H1 (cell line): ENCODE measurements at regions not wholly inside any gene's neighbourhood (a gene's known extent, or its start where the extent isn't known, plus 50 kb on each side); places are given as distances from the start of the nearest gene placed in this dataset.
"Not testable (repeated sequence)": the region's sequence is repeated elsewhere in the genome, so short reads cannot be mapped to it uniquely, and the experiment has no call there.

Experiments used
- CTCF ChIA-PET: fragments of 300-600 bp; sonication (Branson Sonifier 250); formaldehyde crosslinking; loops from one replicate; lab custom pipeline; 2021; ENCODE audit not compliant: partially characterized antibody; lab: Charles Lee
- POLR2A ChIA-PET: fragments of 300-600 bp; sonication (Branson Sonifier 250); formaldehyde crosslinking; loops from one replicate; lab custom pipeline; 2021; ENCODE audit warnings: inconsistent platforms; ENCODE audit not compliant: partially characterized antibody; lab: Charles Lee
- DNase-seq, 2 experiments: peaks; one replicate each; pipeline versions ENCODE4 v3.0.0 to v3.0.0-alpha.2; 2010 to 2022; ENCODE audit warnings: low spot score in 2 of 2, low read depth in 1 of 2, mixed read lengths in 1 of 2
- FAIRE-seq: peaks from 2 replicates; lab custom pipeline; 2011; peaks lifted over from hg19 to GRCh38; lab: Jason Lieb, UNC
- H2AFZ ChIP-seq: 2 replicates; pipeline ENCODE4 v1.8.1; 2012; ENCODE audit warnings: low read length, inconsistent platforms
- H2AK5ac ChIP-seq: 2 replicates; pipeline ENCODE4 v1.6.1; 2013; ENCODE audit warnings: low read depth, low read length
- H2BK120ac ChIP-seq: replicated peaks from 2 replicates; pipeline ENCODE3; 2013; ENCODE audit warnings: low read depth, low read length, inconsistent platforms
- H2BK12ac ChIP-seq: 2 replicates; pipeline ENCODE4 v1.6.1; 2013; ENCODE audit warnings: low read depth, low read length
- H2BK15ac ChIP-seq: 2 replicates; pipeline ENCODE4 v1.6.1; 2013; ENCODE audit warnings: low read length
- H2BK20ac ChIP-seq: 2 replicates; pipeline ENCODE4 v1.6.1; 2013; ENCODE audit warnings: low read length
- H2BK5ac ChIP-seq: 2 replicates; pipeline ENCODE4 v1.6.1; 2013; ENCODE audit warnings: low read depth, low read length
- H3K14ac ChIP-seq: 2 replicates; pipeline ENCODE4 v1.6.1; 2013; ENCODE audit warnings: inconsistent platforms; ENCODE audit not compliant: insufficient read length
- H3K18ac ChIP-seq: 2 replicates; pipeline ENCODE4 v1.6.1; 2013; ENCODE audit warnings: low read length; ENCODE audit errors: extremely low read depth
- H3K23ac ChIP-seq: 2 replicates; pipeline ENCODE4 v1.6.1; 2013; ENCODE audit warnings: inconsistent platforms; ENCODE audit not compliant: insufficient read length
- H3K23me2 ChIP-seq: 2 replicates; pipeline ENCODE4 v1.6.1; 2013; ENCODE audit warnings: low read depth, low read length
- H3K27ac ChIP-seq: 2 replicates; pipeline ENCODE4 v1.6.1; 2011; ENCODE audit warnings: low read depth, low read length, inconsistent platforms
- H3K27me3 ChIP-seq, 4 experiments: replicated peaks in 1 of 4; 1 replicate in 1 of 4; 2 replicates in 3 of 4; pipeline versions ENCODE4 v1.6.1 to v1.8.1; 2011 to 2013; ENCODE audit warnings: low read length in 3 of 4, mild to moderate bottlenecking in 3 of 4, inconsistent platforms in 2 of 4, mixed read lengths in 2 of 4, moderate library complexity in 1 of 4; ENCODE audit not compliant: control insufficient read depth in 3 of 4, insufficient read depth in 3 of 4; ENCODE audit errors: extremely low read depth in 1 of 4
- H3K36me3 ChIP-seq, 4 experiments: 2 replicates each; pipeline versions ENCODE4 v1.6.1 to v1.8.1; 2011 to 2013; ENCODE audit warnings: mild to moderate bottlenecking in 4 of 4, low read length in 3 of 4, moderate library complexity in 2 of 4, control low read depth in 1 of 4, inconsistent platforms in 1 of 4; ENCODE audit not compliant: insufficient read depth in 4 of 4, control insufficient read depth in 2 of 4
- H3K4ac ChIP-seq: replicated peaks from 2 replicates; pipeline ENCODE3; 2013; ENCODE audit warnings: low read length, low read depth, mixed read lengths, inconsistent platforms; ENCODE audit not compliant: insufficient read length
- H3K4me1 ChIP-seq, 4 experiments: replicated peaks in 1 of 4; 1 replicate in 1 of 4; 2 replicates in 3 of 4; pipeline versions ENCODE4 v1.6.1 to v1.8.1; 2011 to 2013; ENCODE audit warnings: low read length in 3 of 4, inconsistent platforms in 2 of 4, mixed read lengths in 1 of 4; ENCODE audit not compliant: insufficient read depth in 4 of 4, control insufficient read depth in 3 of 4
- H3K4me2 ChIP-seq, 2 experiments: 2 replicates each; pipeline versions ENCODE4 v1.6.1 to v1.8.1; 2011 to 2013; ENCODE audit warnings: low read depth in 2 of 2, low read length in 2 of 2, control low read depth in 1 of 2, inconsistent platforms in 1 of 2, mild to moderate bottlenecking in 1 of 2; ENCODE audit not compliant: insufficient read depth in 1 of 2
- H3K4me3 ChIP-seq, 4 experiments: fragments of 200-600, 300-600 bp in 1 of 4; sonication (generic), shearing (Covaris generic), sonication (Bioruptor Twin) in 1 of 4; 2 replicates each; pipeline versions ENCODE4 v1.5.1 to v1.8.1; 2011 to 2016; ENCODE audit warnings: low read length in 4 of 4, low read depth in 3 of 4, control low read depth in 2 of 4, inconsistent platforms in 2 of 4, mild to moderate bottlenecking in 2 of 4, mixed read lengths in 1 of 4, moderate library complexity in 1 of 4; ENCODE audit not compliant: insufficient read depth in 2 of 4; ENCODE audit errors: extremely low read depth in 1 of 4
- H3K56ac ChIP-seq: replicated peaks from 2 replicates; pipeline ENCODE3; 2013; ENCODE audit warnings: low read depth, mild to moderate bottlenecking, mixed read lengths, low read length, inconsistent platforms; ENCODE audit not compliant: insufficient read length
- H3K79me1 ChIP-seq: 2 replicates; pipeline ENCODE4 v1.6.1; 2013; ENCODE audit warnings: low read depth, low read length, control low read depth
- H3K79me2 ChIP-seq, 2 experiments: 2 replicates each; pipeline versions ENCODE4 v1.6.1 to v1.8.1; 2012 to 2013; ENCODE audit warnings: low read length in 2 of 2, mild to moderate bottlenecking in 2 of 2, inconsistent platforms in 1 of 2; ENCODE audit not compliant: insufficient read depth in 2 of 2, control insufficient read depth in 1 of 2
- H3K9ac ChIP-seq, 4 experiments: replicated peaks in 1 of 4; 1 replicate in 1 of 4; 2 replicates in 3 of 4; pipeline versions ENCODE4 v1.6.1 to v1.8.1; 2011 to 2013; ENCODE audit warnings: low read depth in 3 of 4, low read length in 3 of 4, control low read depth in 2 of 4, mild to moderate bottlenecking in 2 of 4, moderate library complexity in 2 of 4, inconsistent platforms in 1 of 4; ENCODE audit errors: extremely low read depth in 1 of 4
- H3K9me3 ChIP-seq, 2 experiments: 2 replicates each; pipeline versions ENCODE4 v1.6.1 to v1.8.1; 2012 to 2013; ENCODE audit warnings: mild to moderate bottlenecking in 2 of 2, moderate library complexity in 2 of 2, control low read depth in 1 of 2, inconsistent platforms in 1 of 2, low read depth in 1 of 2, low read length in 1 of 2, mixed read lengths in 1 of 2; ENCODE audit not compliant: insufficient read depth in 2 of 2
- H4K20me1 ChIP-seq, 2 experiments: replicated peaks in 1 of 2; 2 replicates each; pipeline versions ENCODE3 to v1.8.1; 2011 to 2013; ENCODE audit warnings: inconsistent platforms in 2 of 2, low read length in 2 of 2, mild to moderate bottlenecking in 1 of 2; ENCODE audit not compliant: insufficient read depth in 2 of 2, control insufficient read depth in 1 of 2
- H4K5ac ChIP-seq: 2 replicates; pipeline ENCODE4 v1.6.1; 2013; ENCODE audit warnings: low read length, low read depth, mixed read lengths, inconsistent platforms; ENCODE audit not compliant: insufficient read length
- H4K8ac ChIP-seq: 2 replicates; pipeline ENCODE4 v1.8.0; 2013; ENCODE audit warnings: mild to moderate bottlenecking, moderate library complexity, low read length, inconsistent platforms; ENCODE audit not compliant: insufficient read depth; ENCODE audit errors: extremely low read depth
- H4K91ac ChIP-seq: replicated peaks from 2 replicates; pipeline ENCODE3; 2013; ENCODE audit warnings: low read length, mixed read lengths, inconsistent platforms; ENCODE audit not compliant: insufficient read length
- GABPA ChIP-seq: IDR thresholded peaks from 2 replicates; pipeline ENCODE4 v1.6.1; 2011; ENCODE audit warnings: mild to moderate bottlenecking, low read length, moderate library complexity, borderline replicate concordance; ENCODE audit not compliant: insufficient read depth
- WGBS, 2 experiments: shearing (Covaris generic) in 1 of 2; methylation state at CpG; one replicate each; pipeline versions ENCODE4 v1.1.6 to v1.1.7; 2013 to 2015; ENCODE audit warnings: low lambda C conversion rate in 2 of 2, mixed read lengths in 2 of 2, inconsistent platforms in 1 of 2, low coverage in 1 of 2, missing lambda C conversion rate in 1 of 2; ENCODE audit not compliant: insufficient replicate concordance in 2 of 2, insufficient coverage in 1 of 2, insufficient read length in 1 of 2; ENCODE audit errors: extremely low coverage in 1 of 2, missing lambda C conversion rate in 1 of 2; 5-methylcytosine and 5-hydroxymethylcytosine counted together

GRCh38 chr7:128591705-128592104 is 80.4 kb upstream of the GARIN1A start:
- Histone ChIP-seq H3K9ac (no peak overlapping the region), H3K4me3 (no peak overlapping the region), H2BK120ac (no peak overlapping the region), H2AFZ (no peak overlapping the region), H2BK20ac (no peak overlapping the region), H2AK5ac (no peak overlapping the region), H3K4me2 (no peak overlapping the region), H2BK15ac (no peak overlapping the region), H3K23me2 (no peaks in the 10 kb centered on the region; the same call in 1 of the 2 replicates), H4K20me1 (no peaks in the 10 kb centered on the region), H3K14ac (no peak overlapping the region), H3K4ac (no peak overlapping the region), H3K36me3 (peaks cover 0 to 10% (median 2%) of the 10 kb centered on the region in 4 experiments; a peak in 4 of 8 replicates), H3K79me1 (no peaks in the 10 kb centered on the region), H3K9me3 (no peaks in the 10 kb centered on the region), H4K91ac (no peak overlapping the region), H3K27me3 (no peaks in the 10 kb centered on the region), H4K8ac (no peak overlapping the region), H3K27ac (no peak overlapping the region), H3K79me2 (no peaks in the 10 kb centered on the region), H3K56ac (no peak overlapping the region), H3K18ac (no peak overlapping the region), H4K5ac (no peak overlapping the region), H3K23ac (no peak overlapping the region), H2BK12ac (no peak overlapping the region), H2BK5ac (no peak overlapping the region), H3K4me1 (no peaks in the 10 kb centered on the region)
- ChIA-PET CTCF (no interaction called here), POLR2A (no interaction called here)
- 93% methylated on average over 5 of the region's 5 CpGs; no CpG with 5 or more reads in 1 of the 2 experiments for WGBS, 2 experiments
- FAIRE-seq (no peak), DNase-seq (no peak)
- TF ChIP-seq GABPA: no peak

DNA sequence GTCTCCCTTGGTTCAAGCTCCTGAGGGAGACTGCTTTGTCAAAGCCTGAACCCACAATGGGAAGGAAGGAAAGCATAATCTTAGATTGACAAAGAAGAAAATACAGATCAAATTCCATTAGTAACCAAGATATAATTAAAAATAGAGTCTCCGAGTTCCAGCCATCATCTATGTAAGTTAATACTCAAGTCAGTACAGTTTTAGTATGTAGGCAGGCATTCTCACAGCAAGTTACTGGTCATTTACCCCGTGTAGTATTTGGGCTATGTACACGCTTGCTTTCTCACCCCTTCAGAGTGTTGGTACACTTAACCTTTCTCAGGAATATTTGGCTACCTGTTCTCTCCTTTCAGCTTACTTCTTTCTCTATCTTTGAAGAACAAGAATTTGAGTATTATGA is 79.9 kb upstream of the GARIN1A start:
- H3K79me2 ChIP-seq, POLR2A ChIA-PET, H4K8ac ChIP-seq: not testable (repeated sequence)

More for the DNA sequence above, 79.9 kb upstream of the GARIN1A start:
- H3K4ac ChIP-seq, H3K14ac ChIP-seq, H2BK5ac ChIP-seq, H3K23ac ChIP-seq, H3K27me3 ChIP-seq, H2AK5ac ChIP-seq, H4K91ac ChIP-seq, H2BK120ac ChIP-seq, H3K18ac ChIP-seq, H3K9me3 ChIP-seq, H2BK15ac ChIP-seq, H3K79me1 ChIP-seq, H3K4me3 ChIP-seq, H3K4me2 ChIP-seq, FAIRE-seq, CTCF ChIA-PET, H4K20me1 ChIP-seq, H3K4me1 ChIP-seq, H2BK12ac ChIP-seq, DNase-seq, H3K56ac ChIP-seq, H4K5ac ChIP-seq, H3K27ac ChIP-seq, H3K23me2 ChIP-seq, H2AFZ ChIP-seq, H3K9ac ChIP-seq, H2BK20ac ChIP-seq: not testable (repeated sequence)
- WGBS, 2 experiments: 80% methylated on average over 1 of the region's 3 CpGs; no CpG with 5 or more reads in 1 of the 2 experiments
- H3K36me3 ChIP-seq: peaks cover 0 to 10% (median 2%) of the 10 kb centered on the region in 4 experiments; a peak in 4 of 8 replicates
